Endothelial cell of umbilical vein (primary cell): ENCODE measurements at regions not wholly inside any gene's neighbourhood (a gene's known extent, or its start where the extent isn't known, plus 50 kb on each side); places are given as distances from the start of the nearest gene placed in this dataset.

Source experiments
- BruUV-seq: library from RNA; stranded (reverse); fragments of 400-500 nt; replicated peaks from 2 replicates; lab custom pipeline; 2021; lab: Mats Ljungman, UMichigan
- CTCF ChIA-PET: fragments of 300-600, 350-600 bp; sonication (Branson Sonifier 250); formaldehyde crosslinking; loops from one replicate; lab custom pipeline; 2021; ENCODE audit warnings: antibody characterized with exemption, inconsistent platforms; lab: Charles Lee
- POLR2A ChIA-PET: fragments of 300-600, 350-600 bp; sonication (Branson Sonifier 250); formaldehyde crosslinking; loops from one replicate; lab custom pipeline; 2021; ENCODE audit warnings: antibody characterized with exemption, inconsistent platforms; lab: Charles Lee
- DNase-seq: peaks from one replicate; pipeline ENCODE4 v3.0.0-alpha.2; 2011; ENCODE audit warnings: low read depth, low spot score
- FAIRE-seq: peaks from 2 replicates; lab custom pipeline; 2011; peaks lifted over from hg19 to GRCh38; lab: Jason Lieb, UNC
- H2AFZ ChIP-seq: 2 replicates; pipeline ENCODE4 v1.6.0; 2012; ENCODE audit warnings: low read depth, low read length, control low read depth, inconsistent platforms
- H3K27ac ChIP-seq: 2 replicates; pipeline ENCODE4 v1.5.1; 2011; ENCODE audit warnings: low read depth, mild to moderate bottlenecking, control low read depth, low read length, moderate library complexity; ENCODE audit not compliant: insufficient read depth
- H3K27me3 ChIP-seq, 2 experiments: 2 replicates each; pipeline versions ENCODE4 v1.6.0 to v1.6.1; 2011; ENCODE audit warnings: low read length in 2 of 2, mixed read lengths in 1 of 2; ENCODE audit not compliant: control insufficient read depth in 2 of 2, insufficient read depth in 2 of 2
- H3K36me3 ChIP-seq, 2 experiments: 2 replicates in 1 of 2; 3 replicates in 1 of 2; pipeline ENCODE4 v1.5.1; 2011; ENCODE audit warnings: low read length in 2 of 2, mild to moderate bottlenecking in 1 of 2, moderate library complexity in 1 of 2; ENCODE audit not compliant: control insufficient read depth in 2 of 2, insufficient read depth in 2 of 2; ENCODE audit errors: extremely low read depth in 1 of 2
- H3K4me1 ChIP-seq: 3 replicates; pipeline ENCODE4 v1.5.1; 2011; ENCODE audit warnings: mild to moderate bottlenecking, low read length; ENCODE audit not compliant: control insufficient read depth, insufficient read depth; ENCODE audit errors: extremely low read depth
- H3K4me2 ChIP-seq: 2 replicates; pipeline ENCODE4 v1.6.1; 2011; ENCODE audit warnings: low read length, control low read depth, mixed read lengths; ENCODE audit not compliant: insufficient read depth
- H3K4me3 ChIP-seq, 3 experiments: fragments of 200-600 bp in 1 of 3; sonication (generic), shearing (Covaris generic) in 1 of 3; replicated peaks in 1 of 3; 2 replicates each; pipeline ENCODE4 v1.5.1; 2011 to 2016; ENCODE audit warnings: control low read depth in 3 of 3, low read length in 3 of 3, mild to moderate bottlenecking in 2 of 3, inconsistent platforms in 1 of 3, low read depth in 1 of 3, moderate library complexity in 1 of 3; ENCODE audit not compliant: insufficient read depth in 1 of 3
- H3K79me2 ChIP-seq: 2 replicates; pipeline ENCODE4 v1.6.0; 2012; ENCODE audit warnings: low read length, inconsistent platforms; ENCODE audit not compliant: control insufficient read depth, insufficient read depth
- H3K9ac ChIP-seq: replicated peaks from 2 replicates; pipeline ENCODE3; 2011; ENCODE audit warnings: low read length, control low read depth; ENCODE audit not compliant: insufficient read depth; ENCODE audit errors: extremely low read depth
- H3K9me1 ChIP-seq: replicated peaks from 3 replicates; pipeline ENCODE4 v1.6.0; 2011; ENCODE audit warnings: mild to moderate bottlenecking, low read length; ENCODE audit not compliant: control insufficient read depth, insufficient read depth; ENCODE audit errors: extremely low read depth
- H3K9me3 ChIP-seq: replicated peaks from 2 replicates; pipeline ENCODE4 v1.5.1; 2012; ENCODE audit warnings: low read length, inconsistent platforms; ENCODE audit not compliant: control insufficient read depth, insufficient read depth
- H4K20me1 ChIP-seq: replicated peaks from 2 replicates; pipeline ENCODE3; 2011; ENCODE audit warnings: mild to moderate bottlenecking, low read length; ENCODE audit not compliant: control insufficient read depth, insufficient read depth; ENCODE audit errors: extremely low read depth
- CTCF ChIP-seq, 2 donors: IDR thresholded peaks; 1 replicate in 1 of 2; 2 replicates in 1 of 2; pipeline ENCODE4 v1.5.1; 2011; ENCODE audit warnings: low read length in 2 of 2, mild to moderate bottlenecking in 2 of 2, moderate library complexity in 2 of 2, control low read depth in 1 of 2, inconsistent platforms in 1 of 2, low read depth in 1 of 2; ENCODE audit not compliant: insufficient read depth in 1 of 2; ENCODE audit errors: extremely low read depth in 1 of 2
- EZH2 ChIP-seq: IDR thresholded peaks from 2 replicates; pipeline ENCODE4 v1.6.1; 2012; ENCODE audit warnings: borderline replicate concordance, low read depth, mild to moderate bottlenecking, moderate library complexity, low read length, inconsistent platforms; ENCODE audit not compliant: severe bottlenecking
- FOS ChIP-seq: IDR thresholded peaks from 2 replicates; pipeline ENCODE4 v1.6.1; 2011; ENCODE audit warnings: mild to moderate bottlenecking, low read length, moderate library complexity, borderline replicate concordance; ENCODE audit not compliant: insufficient read depth
- GATA2 ChIP-seq: IDR thresholded peaks from 2 replicates; pipeline ENCODE4 v1.7.0; 2011; ENCODE audit warnings: low read depth, mild to moderate bottlenecking, moderate library complexity, mixed read lengths, low read length; ENCODE audit not compliant: insufficient read length, insufficient read depth
- JUN ChIP-seq: IDR thresholded peaks from 2 replicates; pipeline ENCODE4 v1.6.1; 2011; ENCODE audit warnings: borderline replicate concordance, low read depth; ENCODE audit not compliant: insufficient read length, insufficient read depth
- MAX ChIP-seq: IDR thresholded peaks from 2 replicates; pipeline ENCODE4 v1.6.1; 2011; ENCODE audit not compliant: insufficient read depth, insufficient read length
- MYC ChIP-seq: IDR thresholded peaks from one replicate; pipeline ENCODE4 v1.6.1; 2011; ENCODE audit warnings: mild to moderate bottlenecking, low read depth, low read length
- POLR2A ChIP-seq: IDR thresholded peaks from 2 replicates; pipeline ENCODE4 v1.6.1; 2012; ENCODE audit warnings: low read depth, mild to moderate bottlenecking, control low read depth, low read length
- POLR2AphosphoS5 ChIP-seq: IDR thresholded peaks from 2 replicates; pipeline ENCODE4 v1.6.1; 2012; ENCODE audit warnings: low read depth, mild to moderate bottlenecking, control low read depth, low read length, moderate library complexity; ENCODE audit not compliant: insufficient read depth
- dilution Hi-C: fragments of 300-500 bp; cut with MboI; formaldehyde crosslinking; loops from one replicate; pipeline ENCODE4 v1.15.0; 2019; ENCODE audit warnings: low sequenced_read_pairs; ENCODE audit not compliant: extremely low pct_ligation_motif_present
- intact Hi-C: fragments of 100-400 bp; cut with micrococcal nuclease; formaldehyde crosslinking; loops from one replicate; pipeline ENCODE4 v1.10.0; 2022

- Histone ChIP-seq H3K4me3 (no peak overlapping the region), H2AFZ (no peak overlapping the region), H3K27me3 (peaks cover under 1 to 3% of the 10 kb centered on the region in 2 experiments), H4K20me1 (no peaks in the 10 kb centered on the region), H3K4me2 (no peak overlapping the region), H3K4me1 (no peaks in the 10 kb centered on the region), H3K9ac (no peak overlapping the region), H3K36me3 (no peaks in the 10 kb centered on the region), H3K79me2 (no peaks in the 10 kb centered on the region), H3K27ac (no peak overlapping the region), H3K9me1 (no peaks in the 10 kb centered on the region), H3K9me3 (no peaks in the 10 kb centered on the region)
- FAIRE-seq (no peak), DNase-seq (no peak)
- dilution Hi-C loops (no loop called here), intact Hi-C loops (loop anchor here (5.0 kb wide), 1 partner anchor 184 kb away; no protein-coding TSS in a partner anchor)
- no TSS peak for BruUV-seq
- ChIA-PET CTCF (interaction anchor here (2.1 to 7.9 kb wide), 2 partner anchors 285 to 286 kb away, joined by 14 to 62 read pairs; no protein-coding TSS in a partner anchor), POLR2A (interaction anchor here (0.6 kb wide), 1 partner anchor 165 kb away, joined by 3 read pairs; no protein-coding TSS in a partner anchor)
- no peak for TF ChIP-seq GATA2
- TF ChIP-seq JUN: no peak
- TF ChIP-seq POLR2A: no peak
- no peak for TF ChIP-seq MYC
- TF ChIP-seq MAX: no peak
- TF ChIP-seq EZH2: no peak
- no peak for TF ChIP-seq POLR2AphosphoS5
- no peak for TF ChIP-seq FOS
- TF ChIP-seq CTCF (IDR thresholded peaks at IDR 0.05; ENCODE audit: extremely low read depth in 1 of 2, insufficient read depth in 1 of 2, low read depth in 1 of 2, low read length in 2 of 2): no peak
Observed at GRCh38 chr2:65551528-65551927, 119.1 kb upstream of the SPRED2 start.
